ENCODE measurements at regions not wholly inside any gene's neighbourhood (a gene's known extent, or its start where the extent isn't known, plus 50 kb on each side); places are given as distances from the start of the nearest gene placed in this dataset.
"Not testable (repeated sequence)": the region's sequence is repeated elsewhere in the genome, so short reads cannot be mapped to it uniquely, and the experiment has no call there.

GRCh38 chr11:45374130-45374529 is 88.0 kb upstream of the SYT13 start:
- Mint-ChIP-seq H3K4me3 (ENCODE audit: low read depth, unreplicated experiment) (no peak overlapping the region), H3K36me3 (ENCODE audit: insufficient read depth, unreplicated experiment) (no peaks in the 10 kb centered on the region), H3K9me3 (ENCODE audit: low read depth, unreplicated experiment) (no peaks in the 10 kb centered on the region), H3K4me1 (ENCODE audit: low read depth, unreplicated experiment) (no peaks in the 10 kb centered on the region), H3K27me3 (ENCODE audit: unreplicated experiment) (peaks cover 98% of the 10 kb centered on the region), H3K27ac (ENCODE audit: unreplicated experiment) (no peak overlapping the region)
- no peak for TF ChIP-seq CTCF (IDR thresholded peaks at IDR 0.05; ENCODE audit: unreplicated experiment)
- intact Hi-C loops (cut with micrococcal nuclease; ENCODE audit: unreplicated experiment) = loop anchor here (10.0 kb wide), 2 partner anchors 281 to 401 kb away; no protein-coding TSS in a partner anchor
- DNase-seq = no peak
- no TSS peak for BruUV-seq (replicated peaks)
- CTCF ChIA-PET = interaction anchor here (1.3 kb wide), 1 partner anchor 280 kb away, joined by 5 read pairs; no protein-coding TSS in a partner anchor

GRCh38 chr11:45373506-45374035 is 87.4 kb upstream of the SYT13 start:
- Mint-ChIP-seq H3K4me3 (ENCODE audit: low read depth, unreplicated experiment) (no peak overlapping the region), H3K27me3 (ENCODE audit: unreplicated experiment) (peaks cover 98% of the 10 kb centered on the region), H3K4me1 (ENCODE audit: low read depth, unreplicated experiment) (no peaks in the 10 kb centered on the region), H3K36me3 (ENCODE audit: insufficient read depth, unreplicated experiment) (no peaks in the 10 kb centered on the region), H3K27ac (ENCODE audit: unreplicated experiment) (no peak overlapping the region), H3K9me3 (ENCODE audit: low read depth, unreplicated experiment) (no peaks in the 10 kb centered on the region)
- DNase-seq = no peak
- BruUV-seq (replicated peaks) = no TSS peak
- intact Hi-C loops (cut with micrococcal nuclease; ENCODE audit: unreplicated experiment) = loop anchor here (10.0 kb wide), 2 partner anchors 281 to 401 kb away; no protein-coding TSS in a partner anchor
- no peak for TF ChIP-seq CTCF (IDR thresholded peaks at IDR 0.05; ENCODE audit: unreplicated experiment)
- CTCF ChIA-PET = interaction anchor here (0.6 kb wide), 1 partner anchor 398 kb away, joined by 3 read pairs; no protein-coding TSS in a partner anchor

- not testable (repeated sequence) for H3K36me3 Mint-ChIP-seq (ENCODE audit: insufficient read depth, unreplicated experiment); H3K27ac Mint-ChIP-seq (ENCODE audit: unreplicated experiment); BruUV-seq (replicated peaks); H3K4me3 Mint-ChIP-seq (ENCODE audit: low read depth, unreplicated experiment); H3K4me1 Mint-ChIP-seq (ENCODE audit: low read depth, unreplicated experiment); H3K9me3 Mint-ChIP-seq (ENCODE audit: low read depth, unreplicated experiment); DNase-seq
- CTCF ChIA-PET = interaction anchor here (1.0 to 2.4 kb wide), 2 partner anchors 262 to 399 kb away, joined by 6 to 29 read pairs; no protein-coding TSS in a partner anchor
- H3K27me3 Mint-ChIP-seq (ENCODE audit: unreplicated experiment) = peaks cover 98% of the 10 kb centered on the region
- intact Hi-C loops (cut with micrococcal nuclease; ENCODE audit: unreplicated experiment) = loop anchor here (10.0 kb wide), 2 partner anchors 282 to 402 kb away; no protein-coding TSS in a partner anchor
Measured at GRCh38 chr11:45372414-45372813, 86.3 kb upstream of the SYT13 start.

- Mint-ChIP-seq H3K4me1 (ENCODE audit: low read depth, unreplicated experiment) (no peaks in the 10 kb centered on the region), H3K27me3 (ENCODE audit: unreplicated experiment) (peaks cover 98% of the 10 kb centered on the region), H3K36me3 (ENCODE audit: insufficient read depth, unreplicated experiment) (no peaks in the 10 kb centered on the region), H3K27ac (ENCODE audit: unreplicated experiment) (no peak overlapping the region), H3K9me3 (ENCODE audit: low read depth, unreplicated experiment) (no peaks in the 10 kb centered on the region), H3K4me3 (ENCODE audit: low read depth, unreplicated experiment) (no peak overlapping the region)
- DNase-seq = peak; percentile 73
- CTCF ChIA-PET = interaction anchor here (0.6 to 2.4 kb wide), 5 partner anchors 20 to 400 kb away, joined by 3 to 29 read pairs (median 3); no protein-coding TSS in a partner anchor
- intact Hi-C loops (cut with micrococcal nuclease; ENCODE audit: unreplicated experiment) = loop anchor here (10.0 kb wide), 2 partner anchors 283 to 403 kb away; no protein-coding TSS in a partner anchor
- no TSS peak for BruUV-seq (replicated peaks)
- peak; percentile 80 for TF ChIP-seq CTCF (IDR thresholded peaks at IDR 0.05; ENCODE audit: unreplicated experiment)
Measured at GRCh38 chr11:45371251-45372115, 85.3 kb upstream of the SYT13 start.

Measured in Calu3 (cell line).